H1 (cell line): ENCODE measurements at regions not wholly inside any gene's neighbourhood (a gene's known extent, or its start where the extent isn't known, plus 50 kb on each side); places are given as distances from the start of the nearest gene placed in this dataset.

Experiments used
- CTCF ChIA-PET: fragments of 300-600 bp; sonication (Branson Sonifier 250); formaldehyde crosslinking; loops from one replicate; lab custom pipeline; 2021; ENCODE audit not compliant: partially characterized antibody; lab: Charles Lee
- POLR2A ChIA-PET: fragments of 300-600 bp; sonication (Branson Sonifier 250); formaldehyde crosslinking; loops from one replicate; lab custom pipeline; 2021; ENCODE audit warnings: inconsistent platforms; ENCODE audit not compliant: partially characterized antibody; lab: Charles Lee
- DNase-seq, 2 experiments: peaks; one replicate each; pipeline versions ENCODE4 v3.0.0 to v3.0.0-alpha.2; 2010 to 2022; ENCODE audit warnings: low spot score in 2 of 2, low read depth in 1 of 2, mixed read lengths in 1 of 2
- FAIRE-seq: peaks from 2 replicates; lab custom pipeline; 2011; peaks lifted over from hg19 to GRCh38; lab: Jason Lieb, UNC
- H2AFZ ChIP-seq: 2 replicates; pipeline ENCODE4 v1.8.1; 2012; ENCODE audit warnings: low read length, inconsistent platforms
- H2AK5ac ChIP-seq: 2 replicates; pipeline ENCODE4 v1.6.1; 2013; ENCODE audit warnings: low read depth, low read length
- H2BK120ac ChIP-seq: replicated peaks from 2 replicates; pipeline ENCODE3; 2013; ENCODE audit warnings: low read depth, low read length, inconsistent platforms
- H2BK12ac ChIP-seq: 2 replicates; pipeline ENCODE4 v1.6.1; 2013; ENCODE audit warnings: low read depth, low read length
- H2BK15ac ChIP-seq: 2 replicates; pipeline ENCODE4 v1.6.1; 2013; ENCODE audit warnings: low read length
- H2BK20ac ChIP-seq: 2 replicates; pipeline ENCODE4 v1.6.1; 2013; ENCODE audit warnings: low read length
- H2BK5ac ChIP-seq: 2 replicates; pipeline ENCODE4 v1.6.1; 2013; ENCODE audit warnings: low read depth, low read length
- H3K14ac ChIP-seq: 2 replicates; pipeline ENCODE4 v1.6.1; 2013; ENCODE audit warnings: inconsistent platforms; ENCODE audit not compliant: insufficient read length
- H3K18ac ChIP-seq: 2 replicates; pipeline ENCODE4 v1.6.1; 2013; ENCODE audit warnings: low read length; ENCODE audit errors: extremely low read depth
- H3K23ac ChIP-seq: 2 replicates; pipeline ENCODE4 v1.6.1; 2013; ENCODE audit warnings: inconsistent platforms; ENCODE audit not compliant: insufficient read length
- H3K23me2 ChIP-seq: 2 replicates; pipeline ENCODE4 v1.6.1; 2013; ENCODE audit warnings: low read depth, low read length
- H3K27ac ChIP-seq: 2 replicates; pipeline ENCODE4 v1.6.1; 2011; ENCODE audit warnings: low read depth, low read length, inconsistent platforms
- H3K27me3 ChIP-seq, 4 experiments: replicated peaks in 1 of 4; 1 replicate in 1 of 4; 2 replicates in 3 of 4; pipeline versions ENCODE4 v1.6.1 to v1.8.1; 2011 to 2013; ENCODE audit warnings: low read length in 3 of 4, mild to moderate bottlenecking in 3 of 4, inconsistent platforms in 2 of 4, mixed read lengths in 2 of 4, moderate library complexity in 1 of 4; ENCODE audit not compliant: control insufficient read depth in 3 of 4, insufficient read depth in 3 of 4; ENCODE audit errors: extremely low read depth in 1 of 4
- H3K36me3 ChIP-seq, 4 experiments: 2 replicates each; pipeline versions ENCODE4 v1.6.1 to v1.8.1; 2011 to 2013; ENCODE audit warnings: mild to moderate bottlenecking in 4 of 4, low read length in 3 of 4, moderate library complexity in 2 of 4, control low read depth in 1 of 4, inconsistent platforms in 1 of 4; ENCODE audit not compliant: insufficient read depth in 4 of 4, control insufficient read depth in 2 of 4
- H3K4ac ChIP-seq: replicated peaks from 2 replicates; pipeline ENCODE3; 2013; ENCODE audit warnings: low read length, low read depth, mixed read lengths, inconsistent platforms; ENCODE audit not compliant: insufficient read length
- H3K4me1 ChIP-seq, 4 experiments: replicated peaks in 1 of 4; 1 replicate in 1 of 4; 2 replicates in 3 of 4; pipeline versions ENCODE4 v1.6.1 to v1.8.1; 2011 to 2013; ENCODE audit warnings: low read length in 3 of 4, inconsistent platforms in 2 of 4, mixed read lengths in 1 of 4; ENCODE audit not compliant: insufficient read depth in 4 of 4, control insufficient read depth in 3 of 4
- H3K4me2 ChIP-seq, 2 experiments: 2 replicates each; pipeline versions ENCODE4 v1.6.1 to v1.8.1; 2011 to 2013; ENCODE audit warnings: low read depth in 2 of 2, low read length in 2 of 2, control low read depth in 1 of 2, inconsistent platforms in 1 of 2, mild to moderate bottlenecking in 1 of 2; ENCODE audit not compliant: insufficient read depth in 1 of 2
- H3K4me3 ChIP-seq, 4 experiments: fragments of 200-600, 300-600 bp in 1 of 4; sonication (generic), shearing (Covaris generic), sonication (Bioruptor Twin) in 1 of 4; 2 replicates each; pipeline versions ENCODE4 v1.5.1 to v1.8.1; 2011 to 2016; ENCODE audit warnings: low read length in 4 of 4, low read depth in 3 of 4, control low read depth in 2 of 4, inconsistent platforms in 2 of 4, mild to moderate bottlenecking in 2 of 4, mixed read lengths in 1 of 4, moderate library complexity in 1 of 4; ENCODE audit not compliant: insufficient read depth in 2 of 4; ENCODE audit errors: extremely low read depth in 1 of 4
- H3K56ac ChIP-seq: replicated peaks from 2 replicates; pipeline ENCODE3; 2013; ENCODE audit warnings: low read depth, mild to moderate bottlenecking, mixed read lengths, low read length, inconsistent platforms; ENCODE audit not compliant: insufficient read length
- H3K79me1 ChIP-seq: 2 replicates; pipeline ENCODE4 v1.6.1; 2013; ENCODE audit warnings: low read depth, low read length, control low read depth
- H3K79me2 ChIP-seq, 2 experiments: 2 replicates each; pipeline versions ENCODE4 v1.6.1 to v1.8.1; 2012 to 2013; ENCODE audit warnings: low read length in 2 of 2, mild to moderate bottlenecking in 2 of 2, inconsistent platforms in 1 of 2; ENCODE audit not compliant: insufficient read depth in 2 of 2, control insufficient read depth in 1 of 2
- H3K9ac ChIP-seq, 4 experiments: replicated peaks in 1 of 4; 1 replicate in 1 of 4; 2 replicates in 3 of 4; pipeline versions ENCODE4 v1.6.1 to v1.8.1; 2011 to 2013; ENCODE audit warnings: low read depth in 3 of 4, low read length in 3 of 4, control low read depth in 2 of 4, mild to moderate bottlenecking in 2 of 4, moderate library complexity in 2 of 4, inconsistent platforms in 1 of 4; ENCODE audit errors: extremely low read depth in 1 of 4
- H3K9me3 ChIP-seq, 2 experiments: 2 replicates each; pipeline versions ENCODE4 v1.6.1 to v1.8.1; 2012 to 2013; ENCODE audit warnings: mild to moderate bottlenecking in 2 of 2, moderate library complexity in 2 of 2, control low read depth in 1 of 2, inconsistent platforms in 1 of 2, low read depth in 1 of 2, low read length in 1 of 2, mixed read lengths in 1 of 2; ENCODE audit not compliant: insufficient read depth in 2 of 2
- H4K20me1 ChIP-seq, 2 experiments: replicated peaks in 1 of 2; 2 replicates each; pipeline versions ENCODE3 to v1.8.1; 2011 to 2013; ENCODE audit warnings: inconsistent platforms in 2 of 2, low read length in 2 of 2, mild to moderate bottlenecking in 1 of 2; ENCODE audit not compliant: insufficient read depth in 2 of 2, control insufficient read depth in 1 of 2
- H4K5ac ChIP-seq: 2 replicates; pipeline ENCODE4 v1.6.1; 2013; ENCODE audit warnings: low read length, low read depth, mixed read lengths, inconsistent platforms; ENCODE audit not compliant: insufficient read length
- H4K8ac ChIP-seq: 2 replicates; pipeline ENCODE4 v1.8.0; 2013; ENCODE audit warnings: mild to moderate bottlenecking, moderate library complexity, low read length, inconsistent platforms; ENCODE audit not compliant: insufficient read depth; ENCODE audit errors: extremely low read depth
- H4K91ac ChIP-seq: replicated peaks from 2 replicates; pipeline ENCODE3; 2013; ENCODE audit warnings: low read length, mixed read lengths, inconsistent platforms; ENCODE audit not compliant: insufficient read length
- ASH2L ChIP-seq: fragments of 200-600, 300-600 bp; sonication (generic); IDR thresholded peaks from one replicate; pipeline ENCODE4 v1.7.1; 2017; ENCODE audit warnings: low read length
- ATF3 ChIP-seq: IDR thresholded peaks from 2 replicates; pipeline ENCODE4 v1.6.1; 2011; ENCODE audit warnings: low read depth, mild to moderate bottlenecking, low read length; ENCODE audit not compliant: insufficient read depth
- BCL11A ChIP-seq, 2 experiments: IDR thresholded peaks; one replicate each; pipeline ENCODE4 v1.6.1; 2011; ENCODE audit warnings: low read depth in 2 of 2, low read length in 2 of 2, mild to moderate bottlenecking in 2 of 2
- CBX8 ChIP-seq: fragments of 300-800, 300-1000 bp; sonication (generic); IDR thresholded peaks from 2 replicates; pipeline ENCODE4 v1.7.1; 2016; ENCODE audit warnings: low read depth, low read length, borderline replicate concordance
- GTF2F1 ChIP-seq: IDR thresholded peaks from 2 replicates; pipeline ENCODE4 v1.6.1; 2012; ENCODE audit warnings: low read depth, low read length, improper control_type of control experiment, borderline replicate concordance
- JUND ChIP-seq: IDR thresholded peaks from 2 replicates; pipeline ENCODE4 v1.6.1; 2011; ENCODE audit warnings: mild to moderate bottlenecking, improper control_type of control experiment, low read length
- MAX ChIP-seq: IDR thresholded peaks from 2 replicates; pipeline ENCODE4 v1.6.1; 2012; ENCODE audit warnings: inconsistent platforms
- PHF8 ChIP-seq: fragments of 200-600 bp; sonication (generic); conservative IDR thresholded peaks from 2 replicates; pipeline ENCODE4 v1.7.1; 2012; ENCODE audit warnings: low read depth, mild to moderate bottlenecking, inconsistent platforms, low read length, moderate library complexity
- POLR2AphosphoS5 ChIP-seq: IDR thresholded peaks from 2 replicates; pipeline ENCODE4 v1.6.1; 2011; ENCODE audit warnings: low read depth, low read length
- SAP30 ChIP-seq: fragments of 300-600 bp; sonication (generic); IDR thresholded peaks from 2 replicates; pipeline ENCODE4 v1.7.1; 2012; ENCODE audit warnings: low read length, moderate library complexity, mild to moderate bottlenecking, inconsistent platforms; ENCODE audit not compliant: insufficient read depth, insufficient replicate concordance
- SP2 ChIP-seq: IDR thresholded peaks from 2 replicates; pipeline ENCODE4 v1.6.1; 2012; ENCODE audit warnings: mild to moderate bottlenecking, low read length, inconsistent platforms
- USF2 ChIP-seq: IDR thresholded peaks from 2 replicates; pipeline ENCODE4 v1.6.1; 2011; ENCODE audit warnings: low read length, improper control_type of control experiment
- whole genome bisulfite sequencing, 2 experiments: shearing (Covaris generic) in 1 of 2; methylation state at CpG; one replicate each; pipeline versions ENCODE4 v1.1.6 to v1.1.7; 2013 to 2015; ENCODE audit warnings: low lambda C conversion rate in 2 of 2, mixed read lengths in 2 of 2, inconsistent platforms in 1 of 2, low coverage in 1 of 2, missing lambda C conversion rate in 1 of 2; ENCODE audit not compliant: insufficient replicate concordance in 2 of 2, insufficient coverage in 1 of 2, insufficient read length in 1 of 2; ENCODE audit errors: extremely low coverage in 1 of 2, missing lambda C conversion rate in 1 of 2; 5-methylcytosine and 5-hydroxymethylcytosine counted together

- POLR2A ChIA-PET, result no interaction called here
Measured at GRCh38 chr12:86860776-86861175, 604.6 kb upstream of the MGAT4C start.

More at GRCh38 chr12:86860776-86861175, 604.6 kb upstream of the MGAT4C start:
- H3K27ac ChIP-seq, result no peak overlapping the region
- no peaks in the 10 kb centered on the region for H3K79me1 ChIP-seq
- TF ChIP-seq CBX8, result no peak
- no peak for TF ChIP-seq GTF2F1
- TF ChIP-seq POLR2AphosphoS5, result no peak
- TF ChIP-seq ASH2L, result no peak
- no peak for TF ChIP-seq PHF8
- no peak for TF ChIP-seq ATF3
- no peak for TF ChIP-seq JUND
- no peak for TF ChIP-seq SP2
- TF ChIP-seq BCL11A (IDR thresholded peaks at IDR 0.05; ENCODE audit: low read depth in 2 of 2, low read length in 2 of 2), result no peak
- TF ChIP-seq MAX, result no peak
- TF ChIP-seq SAP30, result no peak
- TF ChIP-seq USF2, result no peak
- H2BK20ac ChIP-seq, result no peak overlapping the region
- H4K8ac ChIP-seq, result no peak overlapping the region
- H3K4me1 ChIP-seq, result no peaks in the 10 kb centered on the region
- no peak overlapping the region for H3K18ac ChIP-seq
- no peak overlapping the region for H3K9ac ChIP-seq
- no peak overlapping the region for H2AK5ac ChIP-seq
- DNase-seq, result no peak
- no peak overlapping the region for H3K56ac ChIP-seq
- H2BK12ac ChIP-seq, result no peak overlapping the region
- H3K4ac ChIP-seq, result no peak overlapping the region
- no peak overlapping the region for H3K4me2 ChIP-seq
- H2AFZ ChIP-seq, result no peak overlapping the region
- H3K36me3 ChIP-seq, result no peaks in the 10 kb centered on the region
- H4K91ac ChIP-seq, result no peak overlapping the region
- no peak overlapping the region for H3K4me3 ChIP-seq
- no peaks in the 10 kb centered on the region for H3K23me2 ChIP-seq
- H4K20me1 ChIP-seq, result no peaks in the 10 kb centered on the region
- no peaks in the 10 kb centered on the region; a peak in 1 of 4 replicates for H3K9me3 ChIP-seq
- CTCF ChIA-PET, result no interaction called here
- no peak overlapping the region for H2BK5ac ChIP-seq
- no peak overlapping the region for H3K23ac ChIP-seq
- WGBS, 2 experiments, result 88% methylated on average over 3 of the region's 3 CpGs; no CpG with 5 or more reads in 1 of the 2 experiments
- FAIRE-seq, result no peak
- no peak overlapping the region for H3K14ac ChIP-seq
- no peaks in the 10 kb centered on the region for H3K27me3 ChIP-seq
- H2BK15ac ChIP-seq, result no peak overlapping the region
- no peak overlapping the region for H4K5ac ChIP-seq
- no peak overlapping the region for H2BK120ac ChIP-seq
- no peaks in the 10 kb centered on the region for H3K79me2 ChIP-seq
